ENCODE measurements at regions not wholly inside any gene's neighbourhood (a gene's known extent, or its start where the extent isn't known, plus 50 kb on each side); places are given as distances from the start of the nearest gene placed in this dataset.

DNA sequence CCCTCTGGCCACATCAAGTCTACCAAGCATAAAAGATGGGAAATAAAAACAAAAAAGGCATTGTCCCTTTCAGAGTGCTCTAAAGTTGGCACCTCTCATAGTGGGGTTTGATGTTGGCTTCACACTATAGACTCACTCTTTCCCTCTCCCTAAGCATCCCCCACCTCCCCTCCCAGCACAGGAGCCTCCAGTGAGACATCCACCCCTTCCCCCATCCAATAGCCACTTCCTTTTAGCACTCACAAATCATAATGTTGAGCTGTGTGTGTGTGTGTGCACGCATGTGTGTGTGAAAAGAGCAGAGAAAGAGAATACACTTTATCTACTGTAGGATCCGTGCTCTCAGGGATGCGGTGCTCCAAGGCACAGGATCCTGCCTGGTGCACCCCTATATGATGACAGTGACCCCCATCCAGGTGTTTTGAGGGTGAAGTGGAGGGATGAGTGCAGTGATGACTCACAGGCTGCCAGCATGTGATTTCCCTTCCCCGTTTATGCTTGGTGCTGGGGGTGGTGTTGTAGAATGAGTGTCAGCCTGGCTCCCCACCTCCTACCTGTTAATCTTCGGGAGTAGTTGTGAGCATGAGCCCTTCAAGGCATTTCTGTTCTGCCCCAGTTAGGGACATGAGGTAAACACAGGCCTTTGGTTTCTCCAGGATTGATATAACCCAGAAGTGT is 235.2 kb upstream of the B3GAT1 start:
- no peak for DNase-seq (ENCODE audit: low read depth in 2 of 2)

GRCh38 chr11:134646561-134646960 is 234.5 kb upstream of the B3GAT1 start:
- no peak for DNase-seq (ENCODE audit: low read depth in 2 of 2)

GRCh38 chr11:134645576-134645975 is 233.5 kb upstream of the B3GAT1 start:
- DNase-seq (ENCODE audit: low read depth in 2 of 2): no peak

- no peak for DNase-seq (ENCODE audit: low read depth in 2 of 2)
Measured at GRCh38 chr11:134644476-134645456, 232.7 kb upstream of the B3GAT1 start.

DNA sequence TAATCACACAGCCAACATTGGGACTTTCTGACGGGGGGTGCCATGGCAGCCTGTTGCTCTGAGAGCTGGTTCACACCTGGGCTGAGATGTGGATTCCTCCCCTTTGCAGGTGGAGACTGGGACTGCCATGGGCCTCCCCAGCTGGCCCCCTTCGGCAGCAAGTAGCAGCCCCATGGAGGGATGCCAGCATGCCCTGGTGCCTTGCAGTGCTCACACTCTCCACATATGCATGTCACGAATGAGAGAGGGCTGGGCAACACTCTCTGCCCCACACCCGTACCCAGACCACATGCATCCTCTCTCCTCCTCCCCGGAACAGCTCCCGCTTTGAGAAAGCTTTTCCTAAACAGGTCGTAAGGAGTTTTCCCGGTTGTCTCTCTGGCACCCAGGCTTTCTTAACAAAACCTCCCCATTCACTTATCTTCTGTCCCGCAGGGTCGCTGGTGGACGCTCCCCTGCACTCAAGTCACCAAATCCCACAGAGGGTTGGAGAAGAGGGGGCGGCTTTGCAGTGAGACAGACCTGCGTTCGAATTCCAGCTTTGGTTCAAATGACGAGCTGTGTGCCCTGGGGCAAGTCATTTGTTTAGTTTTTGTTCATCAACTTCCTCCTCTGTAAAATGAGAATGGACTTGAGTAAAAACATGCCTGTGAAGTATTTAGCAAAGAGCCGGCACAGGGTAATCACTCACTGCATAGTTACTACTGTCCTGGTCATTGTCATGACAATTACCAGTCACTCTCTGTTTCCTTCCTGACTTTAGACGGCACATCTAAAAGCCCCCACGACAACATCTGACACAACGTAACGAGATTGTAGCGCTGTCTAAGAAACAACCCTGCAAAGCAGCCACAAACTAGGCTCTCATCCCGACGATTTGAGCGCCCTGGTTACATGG is 231.3 kb upstream of the B3GAT1 start:
- DNase-seq (ENCODE audit: low read depth in 2 of 2): no peak

- DNase-seq (ENCODE audit: low read depth in 2 of 2): no peak
Measured at GRCh38 chr11:134642206-134642605, 230.2 kb upstream of the B3GAT1 start.

DNA sequence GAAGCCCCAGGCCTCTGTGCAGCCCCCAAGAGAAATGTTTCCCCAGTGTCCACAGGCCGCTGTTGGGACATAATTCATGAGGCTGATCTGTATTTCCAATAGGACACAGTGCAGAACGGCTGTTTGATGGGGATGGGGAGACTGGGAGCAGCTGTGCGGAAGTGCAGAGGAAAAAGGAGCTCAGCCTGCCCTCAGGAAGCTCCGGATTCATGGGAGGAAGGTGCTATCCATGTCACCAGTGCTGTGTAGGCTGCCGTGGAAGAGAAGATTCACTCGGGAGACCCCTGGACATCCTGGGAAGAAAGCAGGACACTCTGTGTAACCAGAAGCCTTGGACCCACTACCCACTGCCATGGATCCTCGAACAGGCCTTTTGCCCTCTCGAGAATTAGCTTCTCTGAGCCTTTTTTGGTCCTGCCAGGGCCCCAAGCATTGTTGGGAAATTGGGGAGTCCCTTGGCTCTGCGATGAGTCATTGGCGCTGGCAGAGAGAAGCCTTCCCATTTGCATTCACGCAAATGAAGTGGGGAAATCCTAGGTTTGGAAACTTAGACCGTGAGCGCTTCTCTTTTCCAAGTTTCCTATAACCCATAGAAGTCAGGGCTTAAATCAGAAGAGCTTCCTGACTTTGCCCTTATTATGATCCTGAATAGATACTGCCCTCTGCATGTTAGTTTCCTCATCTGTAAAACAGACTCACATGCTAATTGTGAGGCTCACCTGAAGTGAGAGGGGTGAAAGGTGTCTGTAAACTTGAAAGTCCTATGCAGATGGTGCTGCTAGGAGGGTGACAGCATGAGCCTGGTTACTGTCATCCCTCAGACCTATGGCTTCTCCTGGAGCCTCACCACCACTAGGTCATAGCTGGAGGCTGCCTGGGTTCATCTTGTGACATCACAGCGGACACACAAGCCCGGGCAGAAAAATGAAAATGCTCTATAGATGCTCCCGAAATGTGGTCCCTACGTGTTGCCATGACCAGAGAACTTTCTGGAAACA is 229.2 kb upstream of the B3GAT1 start:
- DNase-seq (ENCODE audit: low read depth in 2 of 2): no peak

DNA sequence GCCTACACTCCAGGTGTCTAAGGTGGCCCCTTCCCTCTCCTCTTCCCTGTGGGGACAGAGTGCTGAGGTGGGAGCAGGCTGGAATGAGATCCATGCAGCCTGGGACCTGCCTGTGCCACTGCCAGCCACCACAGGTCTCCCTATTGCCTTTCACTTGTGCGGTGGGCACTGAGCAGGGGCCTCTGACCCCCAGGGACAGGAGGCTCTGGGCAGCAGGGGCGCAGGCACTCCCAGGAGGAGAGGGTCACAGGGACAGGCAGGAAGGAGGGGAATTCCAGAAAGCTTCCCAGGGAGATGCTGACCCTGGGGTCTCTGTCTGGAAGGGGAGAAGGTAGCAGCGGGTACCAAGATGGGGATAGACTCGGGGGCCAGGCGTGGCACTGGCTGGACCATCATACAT is 228.5 kb upstream of the B3GAT1 start:
- no peak for DNase-seq (ENCODE audit: low read depth in 2 of 2)

- no peak for DNase-seq (ENCODE audit: low read depth in 2 of 2)
Measured at GRCh38 chr11:134639586-134640330, 227.7 kb upstream of the B3GAT1 start.

- DNase-seq (ENCODE audit: low read depth in 2 of 2): no peak
Measured at GRCh38 chr11:134638796-134639430, 226.9 kb upstream of the B3GAT1 start.

DNA sequence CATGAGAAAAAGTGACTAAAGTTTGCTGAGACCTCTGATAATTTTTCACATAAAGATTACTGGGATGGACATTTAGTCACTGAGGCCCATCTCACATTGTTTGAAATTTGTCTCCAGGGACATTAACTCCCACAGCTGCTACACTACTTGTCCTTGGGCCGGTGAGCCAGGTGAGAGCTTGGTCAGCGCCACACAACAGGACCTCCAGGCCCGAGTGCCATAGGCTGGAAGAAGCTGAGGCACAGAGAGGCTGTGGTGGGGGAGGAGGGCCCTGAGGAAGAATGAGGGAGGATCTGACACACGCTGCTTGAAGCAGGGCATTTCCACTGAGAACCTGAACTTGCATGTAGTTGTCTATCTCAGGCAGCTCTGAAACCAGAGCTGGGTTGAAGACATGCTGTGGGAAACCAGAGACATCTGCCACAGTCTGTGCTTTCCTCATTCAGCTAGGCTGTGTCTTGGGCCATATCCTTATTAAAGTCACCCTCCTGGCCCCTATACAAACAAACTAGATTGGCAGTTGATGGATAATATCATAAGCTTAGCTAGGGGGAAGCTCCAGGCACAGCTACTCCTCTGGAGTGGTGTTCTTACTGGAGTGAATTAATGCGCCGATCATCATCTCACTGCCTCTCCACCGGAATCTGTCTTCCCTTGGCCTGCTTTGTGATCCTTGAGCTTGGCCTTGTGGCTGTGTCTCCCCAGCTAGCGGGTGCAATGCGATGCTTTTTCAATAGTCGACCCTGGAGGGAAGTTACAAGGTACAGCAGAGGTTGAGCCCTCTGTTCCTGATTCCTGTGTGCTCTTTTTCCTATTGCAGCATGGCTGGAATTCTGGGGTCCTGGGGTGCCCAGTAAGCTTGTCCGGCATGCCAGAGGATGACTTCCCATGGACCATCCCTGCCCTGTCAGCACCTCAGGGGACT is 225.3 kb upstream of the B3GAT1 start:
- DNase-seq (ENCODE audit: low read depth in 2 of 2): no peak

GRCh38 chr11:134636071-134636470 is 224.0 kb upstream of the B3GAT1 start:
- no peak for DNase-seq (ENCODE audit: low read depth in 2 of 2)

GRCh38 chr11:134634897-134635831 is 223.1 kb upstream of the B3GAT1 start:
- no peak for DNase-seq (ENCODE audit: low read depth in 2 of 2)

DNA sequence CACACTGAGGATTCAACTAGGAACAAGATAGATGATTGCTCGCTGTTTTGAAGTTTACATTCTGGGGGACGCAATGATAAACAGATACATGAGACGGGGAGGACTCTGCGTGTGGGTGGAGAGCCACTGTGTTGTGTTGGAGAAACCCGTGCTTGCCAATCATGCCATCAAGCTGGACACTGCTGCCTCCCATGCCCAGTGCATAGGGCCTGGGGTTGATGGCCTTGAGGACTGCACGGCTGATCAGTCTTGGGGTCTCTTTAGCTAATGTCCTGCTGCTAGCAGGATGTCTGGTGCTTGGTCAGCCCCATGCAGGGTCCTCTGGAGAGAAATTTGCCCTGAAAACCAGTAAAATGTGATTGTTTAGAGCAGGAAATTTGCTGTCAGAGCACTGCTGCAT is 221.2 kb upstream of the B3GAT1 start:
- DNase-seq (ENCODE audit: low read depth in 2 of 2): no peak

DNA sequence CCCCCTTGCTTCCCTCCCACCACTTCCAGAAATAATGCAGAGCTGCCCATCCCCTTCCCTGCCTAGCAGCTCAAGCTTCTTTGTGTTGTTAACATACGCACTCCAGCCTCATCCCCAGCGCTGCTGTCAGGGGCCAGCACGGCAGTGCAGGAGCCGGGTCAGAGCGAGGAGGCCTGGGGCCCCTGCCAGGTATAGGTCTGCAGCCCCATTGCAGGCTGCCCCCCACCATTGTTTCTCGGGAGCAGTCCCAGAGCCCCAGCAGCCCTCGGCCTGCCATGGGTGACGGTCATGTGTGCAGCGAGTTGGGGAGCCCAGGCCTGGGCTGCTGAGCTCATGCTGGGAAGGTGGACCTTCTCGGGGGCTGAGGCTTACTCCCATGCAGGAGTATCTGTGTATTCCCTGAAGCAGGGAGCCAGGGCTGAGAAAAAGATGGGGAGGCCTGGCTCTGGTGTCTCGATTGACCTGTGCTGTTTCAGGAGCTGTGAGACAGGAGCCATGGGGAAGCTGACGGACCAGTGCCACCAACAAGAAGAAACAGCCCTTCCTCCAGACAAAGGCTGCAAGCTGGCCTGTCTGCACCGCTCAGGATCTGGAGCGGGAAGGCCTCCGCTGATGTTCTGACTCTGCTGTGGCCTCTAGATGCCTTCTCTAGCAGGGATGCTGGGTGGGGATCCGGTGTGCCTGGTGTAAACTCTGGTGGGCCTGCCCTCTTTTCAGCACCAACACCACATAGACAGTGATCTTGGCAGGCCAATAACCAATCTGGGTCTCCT is 220.5 kb upstream of the B3GAT1 start:
- DNase-seq (ENCODE audit: low read depth in 2 of 2): no peak

DNA sequence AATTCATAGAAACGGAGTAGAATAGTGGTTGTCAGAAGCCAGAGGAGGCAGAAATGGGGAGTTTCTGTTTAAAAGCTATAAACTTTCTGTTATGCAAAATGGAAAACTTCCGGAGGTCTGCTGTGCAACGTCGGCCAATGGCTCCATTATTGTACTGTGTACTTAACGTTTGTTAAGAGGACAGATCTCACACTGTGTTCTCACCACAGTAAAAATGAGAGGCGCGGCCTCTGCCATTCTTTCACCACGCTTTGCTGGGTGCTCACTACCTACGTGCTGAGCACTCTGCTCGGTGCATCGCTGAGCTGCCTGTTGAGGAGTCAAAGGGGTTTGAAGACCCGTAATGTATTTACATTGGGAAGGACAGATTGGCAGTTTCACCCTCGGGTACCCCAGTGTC is 218.8 kb upstream of the B3GAT1 start:
- DNase-seq (ENCODE audit: low read depth in 2 of 2): no peak

DNA sequence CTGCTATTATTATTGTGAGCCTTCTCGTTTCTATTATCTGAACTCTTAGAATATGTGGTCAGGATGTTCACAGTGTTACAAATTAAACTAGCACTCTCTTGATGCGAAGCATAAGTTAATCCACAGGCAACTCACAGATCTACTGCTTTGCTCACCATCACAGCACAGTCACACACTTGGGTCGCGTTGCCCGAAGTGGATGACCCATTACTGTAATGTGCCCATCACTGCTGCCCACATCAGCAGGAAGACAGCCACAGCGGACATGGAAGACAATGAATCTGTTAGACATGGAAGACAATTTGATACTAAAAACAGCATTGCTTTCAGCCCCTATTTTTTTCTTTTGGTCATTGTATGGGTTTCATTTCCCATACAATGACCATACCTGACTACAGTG is 216.4 kb upstream of the B3GAT1 start:
- DNase-seq (ENCODE audit: low read depth in 2 of 2): no peak

All from stimulated activated CD8-positive, alpha-beta memory T cell treated with anti-CD3 and anti-CD28 coated beads, Interleukin-2, amount 100 ng/mL, for 1 hour (primary cell).